GM19463 (cell line): ENCODE measurements at regions not wholly inside any gene's neighbourhood (a gene's known extent, or its start where the extent isn't known, plus 50 kb on each side); places are given as distances from the start of the nearest gene placed in this dataset.
"Not testable (repeated sequence)": the region's sequence is repeated elsewhere in the genome, so short reads cannot be mapped to it uniquely, and the experiment has no call there.

Experiments
- ATAC-seq: cut with Tn5 transposase; IDR thresholded peaks from one replicate; pipeline ENCODE4 v1.9.1; 2021; ENCODE audit warnings: mild to moderate bottlenecking, moderate library complexity; ENCODE audit not compliant: unreplicated experiment

- no peak for ATAC-seq
Observed at GRCh38 chr5:144048259-144048856, 122.1 kb downstream of the YIPF5 start.

GRCh38 chr5:144055391-144055790, 115.1 kb downstream of the YIPF5 start:
- ATAC-seq, result not testable (repeated sequence)

GRCh38 chr5:144060091-144060490, 110.4 kb downstream of the YIPF5 start:
- not testable (repeated sequence) for ATAC-seq

- no peak for ATAC-seq
Observed at GRCh38 chr5:144060598-144060997, 109.9 kb downstream of the YIPF5 start.

GRCh38 chr5:144065786-144066185, 104.7 kb downstream of the YIPF5 start:
- no peak for ATAC-seq

GRCh38 chr5:144072518-144072927, 97.9 kb downstream of the YIPF5 start:
- ATAC-seq, result no peak

GRCh38 chr5:144076521-144077083, 93.9 kb downstream of the YIPF5 start:
- no peak for ATAC-seq

GRCh38 chr5:144083185-144083584, 87.3 kb downstream of the YIPF5 start:
- no peak for ATAC-seq

GRCh38 chr5:144084971-144085370, 85.5 kb downstream of the YIPF5 start:
- no peak for ATAC-seq

GRCh38 chr5:144085381-144085780, 85.1 kb downstream of the YIPF5 start:
- ATAC-seq, result no peak

GRCh38 chr5:144086295-144086694, 84.2 kb downstream of the YIPF5 start:
- no peak for ATAC-seq

- ATAC-seq, result no peak
Observed at GRCh38 chr5:144087576-144087975, 82.9 kb downstream of the YIPF5 start.

GRCh38 chr5:144088206-144089064, 82.0 kb downstream of the YIPF5 start:
- no peak for ATAC-seq

GRCh38 chr5:144089401-144090021, 80.9 kb downstream of the YIPF5 start:
- peak; percentile 48 for ATAC-seq

- no peak for ATAC-seq
Observed at GRCh38 chr5:144092508-144092907, 78.0 kb downstream of the YIPF5 start.

- ATAC-seq, result no peak
Observed at GRCh38 chr5:144093400-144093799, 77.1 kb downstream of the YIPF5 start.

- no peak for ATAC-seq
Observed at GRCh38 chr5:144093868-144094267, 76.6 kb downstream of the YIPF5 start.

GRCh38 chr5:144100702-144101101, 69.8 kb downstream of the YIPF5 start:
- no peak for ATAC-seq

- no peak for ATAC-seq
Observed at GRCh38 chr5:144101616-144102015, 68.8 kb downstream of the YIPF5 start.

- no peak for ATAC-seq
Observed at GRCh38 chr5:144102361-144102760, 68.1 kb downstream of the YIPF5 start.

GRCh38 chr5:144102979-144103378, 67.5 kb downstream of the YIPF5 start:
- ATAC-seq, result no peak
